SK-N-DZ (cell line): ENCODE measurements at regions not wholly inside any gene's neighbourhood (a gene's known extent, or its start where the extent isn't known, plus 50 kb on each side); places are given as distances from the start of the nearest gene placed in this dataset.

ENCODE experiments used
- DNase-seq: peaks from one replicate; pipeline ENCODE4 v3.0.0-alpha.2; 2015; ENCODE audit warnings: low spot score

GRCh38 chr18:51578406-51578980 lies 381.0 kb upstream of the MEX3C start:
- no peak for DNase-seq

- DNase-seq = no peak
These were observed 383.1 kb upstream of the MEX3C start for GRCh38 chr18:51580580-51580979.

GRCh38 chr18:51582551-51582950 lies 385.1 kb upstream of the MEX3C start:
- no peak for DNase-seq

- no peak for DNase-seq
These were observed 391.1 kb upstream of the MEX3C start for GRCh38 chr18:51588616-51589015.

GRCh38 chr18:51593931-51594330 lies 396.4 kb upstream of the MEX3C start:
- DNase-seq = no peak

GRCh38 chr18:51603111-51603510 lies 405.6 kb upstream of the MEX3C start:
- no peak for DNase-seq

- DNase-seq = no peak
These were observed 406.1 kb upstream of the MEX3C start for GRCh38 chr18:51603551-51603950.

- no peak for DNase-seq
These were observed 413.0 kb upstream of the MEX3C start for GRCh38 chr18:51610481-51610880.

GRCh38 chr18:51611326-51611725 lies 413.8 kb upstream of the MEX3C start:
- no peak for DNase-seq

- no peak for DNase-seq
These were observed 416.6 kb upstream of the MEX3C start for GRCh38 chr18:51614033-51614432.

GRCh38 chr18:51614967-51615571 lies 417.6 kb upstream of the MEX3C start:
- no peak for DNase-seq

GRCh38 chr18:51617167-51617566 lies 419.7 kb upstream of the MEX3C start:
- no peak for DNase-seq

GRCh38 chr18:51617572-51618260 lies 420.2 kb upstream of the MEX3C start:
- no peak for DNase-seq

- DNase-seq = no peak
These were observed 421.8 kb upstream of the MEX3C start for GRCh38 chr18:51619283-51619682.

- DNase-seq = peak; percentile 29
These were observed 423.8 kb upstream of the MEX3C start for GRCh38 chr18:51621113-51621863.

- no peak for DNase-seq
These were observed 424.3 kb upstream of the MEX3C start for GRCh38 chr18:51621864-51622160.

- DNase-seq = peak; percentile 49
These were observed 425.2 kb upstream of the MEX3C start for GRCh38 chr18:51622702-51623101.

GRCh38 chr18:51623653-51624052 lies 426.2 kb upstream of the MEX3C start:
- DNase-seq = no peak

GRCh38 chr18:51630706-51631105 lies 433.2 kb upstream of the MEX3C start:
- DNase-seq = no peak

GRCh38 chr18:51637881-51638280 lies 440.4 kb upstream of the MEX3C start:
- no peak for DNase-seq

- DNase-seq = no peak
These were observed 442.1 kb upstream of the MEX3C start for GRCh38 chr18:51639541-51639940.

GRCh38 chr18:51643483-51643882 lies 446.0 kb upstream of the MEX3C start:
- DNase-seq = no peak

- no peak for DNase-seq
These were observed 448.1 kb upstream of the MEX3C start for GRCh38 chr18:51645607-51646006.
